ENCODE measurements at regions not wholly inside any gene's neighbourhood (a gene's known extent, or its start where the extent isn't known, plus 50 kb on each side); places are given as distances from the start of the nearest gene placed in this dataset.
A peak's percentile ranks its signal among the peaks of the same experiment; 100 is the strongest.
"Not testable (repeated sequence)": the region's sequence is repeated elsewhere in the genome, so short reads cannot be mapped to it uniquely, and the experiment has no call there.

GRCh38 chr6:9316831-9317230 lies 881.5 kb upstream of the SLC35B3 start:
- no peak for DNase-seq (ENCODE audit: low read depth)

- no peak for DNase-seq (ENCODE audit: low read depth)
Observed at GRCh38 chr6:9315966-9316650, 880.8 kb upstream of the SLC35B3 start.

- DNase-seq (ENCODE audit: low read depth) = no peak
Observed at GRCh38 chr6:9308284-9308683, 872.9 kb upstream of the SLC35B3 start.

- DNase-seq (ENCODE audit: low read depth) = no peak
Observed at GRCh38 chr6:9307786-9308185, 872.4 kb upstream of the SLC35B3 start.

GRCh38 chr6:9307187-9307586 lies 871.8 kb upstream of the SLC35B3 start:
- DNase-seq (ENCODE audit: low read depth) = no peak

- DNase-seq (ENCODE audit: low read depth) = no peak
Observed at GRCh38 chr6:9295644-9296043, 860.3 kb upstream of the SLC35B3 start.

GRCh38 chr6:9292975-9293374 lies 857.6 kb upstream of the SLC35B3 start:
- peak; percentile 53 for DNase-seq (ENCODE audit: low read depth)

- DNase-seq (ENCODE audit: low read depth) = not testable (repeated sequence)
Observed at GRCh38 chr6:9290342-9290741, 855.0 kb upstream of the SLC35B3 start.

- no peak for DNase-seq (ENCODE audit: low read depth)
Observed at GRCh38 chr6:9272671-9273070, 837.3 kb upstream of the SLC35B3 start.

- DNase-seq (ENCODE audit: low read depth) = no peak
Observed at GRCh38 chr6:9266741-9267140, 831.4 kb upstream of the SLC35B3 start.

GRCh38 chr6:9257215-9257614 lies 821.9 kb upstream of the SLC35B3 start:
- no peak for DNase-seq (ENCODE audit: low read depth)

GRCh38 chr6:9254251-9254650 lies 818.9 kb upstream of the SLC35B3 start:
- DNase-seq (ENCODE audit: low read depth) = peak; percentile 14

GRCh38 chr6:9252799-9253198 lies 817.5 kb upstream of the SLC35B3 start:
- DNase-seq (ENCODE audit: low read depth) = peak; percentile 16

- DNase-seq (ENCODE audit: low read depth) = peak; percentile 43
Observed at GRCh38 chr6:9250852-9251251, 815.5 kb upstream of the SLC35B3 start.

- peak; percentile 52 for DNase-seq (ENCODE audit: low read depth)
Observed at GRCh38 chr6:9248133-9248532, 812.8 kb upstream of the SLC35B3 start.

GRCh38 chr6:9240861-9241260 lies 805.5 kb upstream of the SLC35B3 start:
- no peak for DNase-seq (ENCODE audit: low read depth)

- no peak for DNase-seq (ENCODE audit: low read depth)
Observed at GRCh38 chr6:9236443-9236842, 801.1 kb upstream of the SLC35B3 start.

GRCh38 chr6:9233686-9234085 lies 798.3 kb upstream of the SLC35B3 start:
- peak; percentile 35 for DNase-seq (ENCODE audit: low read depth)

GRCh38 chr6:9233226-9233625 lies 797.9 kb upstream of the SLC35B3 start:
- DNase-seq (ENCODE audit: low read depth) = peak; percentile 13

GRCh38 chr6:9225441-9225871 lies 790.1 kb upstream of the SLC35B3 start:
- DNase-seq (ENCODE audit: low read depth) = no peak

GRCh38 chr6:9224539-9224938 lies 789.2 kb upstream of the SLC35B3 start:
- DNase-seq (ENCODE audit: low read depth) = peak; percentile 16

- not testable (repeated sequence) for DNase-seq (ENCODE audit: low read depth)
Observed at GRCh38 chr6:9213717-9214116, 778.4 kb upstream of the SLC35B3 start.

GRCh38 chr6:9208966-9209365 lies 773.6 kb upstream of the SLC35B3 start:
- no peak for DNase-seq (ENCODE audit: low read depth)

- peak; percentile 55 for DNase-seq (ENCODE audit: low read depth)
Observed at GRCh38 chr6:9205645-9206044, 770.3 kb upstream of the SLC35B3 start.

All from RPMI7951 (cell line).